C4-2B (cell line): ENCODE measurements at regions not wholly inside any gene's neighbourhood (a gene's known extent, or its start where the extent isn't known, plus 50 kb on each side); places are given as distances from the start of the nearest gene placed in this dataset.

Experiments
- CTCF ChIP-seq: fragments of 450-650 bp; conservative IDR thresholded peaks from 2 replicates; pipeline ENCODE4 v1.5.1; 2017; ENCODE audit warnings: mild to moderate bottlenecking
- ZFX ChIP-seq: fragments of 450-650 bp; IDR thresholded peaks from 2 replicates; pipeline ENCODE4 v1.6.1; 2017

GRCh38 chr1:5768014-5768413, 224.2 kb downstream of the NPHP4 start:
- TF ChIP-seq CTCF (no peak), ZFX (no peak)
